ENCODE measurements at regions not wholly inside any gene's neighbourhood (a gene's known extent, or its start where the extent isn't known, plus 50 kb on each side); places are given as distances from the start of the nearest gene placed in this dataset.

GRCh38 chr5:61809651-61810050 is 477.6 kb downstream of the ZSWIM6 start:
- Histone ChIP-seq H3K79me2 (ENCODE audit: insufficient read depth) (no peaks in the 10 kb centered on the region), H3K36me3 (replicated peaks in 1 of 2; ENCODE audit: control insufficient read depth in 1 of 2, insufficient read depth in 2 of 2, low read length in 1 of 2) (no peaks in the 10 kb centered on the region), H3K9me3 (no peaks in the 10 kb centered on the region), H3K4me1 (ENCODE audit: control insufficient read depth in 1 of 2, insufficient read depth in 2 of 2, low read depth in 1 of 2, low read length in 1 of 2) (peaks cover 0 to 12% of the 10 kb centered on the region in 2 experiments; a peak in 1 of 4 replicates), H2AFZ (ENCODE audit: low read depth) (no peak overlapping the region), H3K9me2 (no peaks in the 10 kb centered on the region), H3K4me3 (ENCODE audit: low read depth in 2 of 2, low read length in 1 of 2) (no peak overlapping the region), H3F3A (replicated peaks; ENCODE audit: insufficient read depth) (no peaks in the 10 kb centered on the region), H3K27ac (ENCODE audit: low read depth in 2 of 2, low read length in 1 of 2) (no peak overlapping the region), H3K4me2 (no peak overlapping the region), H3K27me3 (ENCODE audit: insufficient read depth) (no peaks in the 10 kb centered on the region; the same call in 1 of the 2 replicates), H4K20me1 (ENCODE audit: insufficient read depth) (no peaks in the 10 kb centered on the region), H3K9ac (no peak overlapping the region)
- ChIA-PET POLR2A (no interaction called here), CTCF (interaction anchor here (0.6 to 1.5 kb wide), 2 partner anchors 8 to 129 kb away, joined by 3 read pairs; no protein-coding TSS in a partner anchor)
- TF ChIP-seq SMC3 (IDR thresholded peaks at IDR 0.05; ENCODE audit: low read depth, low read length) (no peak), GATA2 (CRISPR knock-in tag; IDR thresholded peaks at IDR 0.05) (peak; percentile 43), USF1 (IDR thresholded peaks at IDR 0.05; ENCODE audit: borderline replicate concordance, low read depth) (no peak), MEF2A (IDR thresholded peaks at IDR 0.05; ENCODE audit: borderline replicate concordance, low read depth) (no peak), GABPA (IDR thresholded peaks at IDR 0.05; ENCODE audit: low read depth) (no peak), PBX3 (IDR thresholded peaks at IDR 0.05) (no peak)
- WGBS (ENCODE audit: low lambda C conversion rate), result 96% methylated on average over 4 of the region's 4 CpGs
- no peak for DNase-seq

GRCh38 chr5:61811052-61811451 is 479.0 kb downstream of the ZSWIM6 start:
- POLR2A ChIA-PET, result no interaction called here
- peaks cover 0 to 12% of the 10 kb centered on the region in 2 experiments; a peak in 1 of 4 replicates for H3K4me1 ChIP-seq (ENCODE audit: control insufficient read depth in 1 of 2, insufficient read depth in 2 of 2, low read depth in 1 of 2, low read length in 1 of 2)
- H2AFZ ChIP-seq (ENCODE audit: low read depth), result no peak overlapping the region
- no peak overlapping the region for H3K4me3 ChIP-seq (ENCODE audit: low read depth in 2 of 2, low read length in 1 of 2)
- no peaks in the 10 kb centered on the region for H3K9me2 ChIP-seq
- H3K79me2 ChIP-seq (ENCODE audit: insufficient read depth), result no peaks in the 10 kb centered on the region
- DNase-seq, result no peak
- no peak overlapping the region for H3K4me2 ChIP-seq
- no peak overlapping the region for H3K27ac ChIP-seq (ENCODE audit: low read depth in 2 of 2, low read length in 1 of 2)
- no peak overlapping the region for H3K9ac ChIP-seq
- CTCF ChIA-PET, result no interaction called here
- no peaks in the 10 kb centered on the region for H4K20me1 ChIP-seq (ENCODE audit: insufficient read depth)
- no peaks in the 10 kb centered on the region for H3F3A ChIP-seq (replicated peaks; ENCODE audit: insufficient read depth)
- H3K27me3 ChIP-seq (ENCODE audit: insufficient read depth), result no peaks in the 10 kb centered on the region; the same call in 1 of the 2 replicates
- H3K36me3 ChIP-seq (replicated peaks in 1 of 2; ENCODE audit: control insufficient read depth in 1 of 2, insufficient read depth in 2 of 2, low read length in 1 of 2), result no peaks in the 10 kb centered on the region
- 84% methylated on average over 1 of the region's 1 CpG for WGBS (ENCODE audit: low lambda C conversion rate)
- no peaks in the 10 kb centered on the region for H3K9me3 ChIP-seq
- no peak for TF ChIP-seq MAX (IDR thresholded peaks at IDR 0.05; ENCODE audit: low read depth)
- TF ChIP-seq FOXM1 (IDR thresholded peaks at IDR 0.05; ENCODE audit: low read depth), result no peak
- no peak for TF ChIP-seq YY1 (IDR thresholded peaks at IDR 0.05; ENCODE audit: low read depth)
- no peak for TF ChIP-seq IRF3 (IDR thresholded peaks at IDR 0.05; ENCODE audit: low read depth, low read length)
- no peak for TF ChIP-seq RCOR1 (IDR thresholded peaks at IDR 0.05; ENCODE audit: low read length)
- no peak for TF ChIP-seq RFX5 (IDR thresholded peaks at IDR 0.05; ENCODE audit: low read length)
- no peak for TF ChIP-seq NFIC (IDR thresholded peaks at IDR 0.05; ENCODE audit: borderline replicate concordance)
